CD4-positive, alpha-beta T cell treated with Interleukin-17A for 4 hours (primary cell): ENCODE measurements at regions not wholly inside any gene's neighbourhood (a gene's known extent, or its start where the extent isn't known, plus 50 kb on each side); places are given as distances from the start of the nearest gene placed in this dataset.
"Not testable (repeated sequence)": the region's sequence is repeated elsewhere in the genome, so short reads cannot be mapped to it uniquely, and the experiment has no call there.

Experiments used
- DNase-seq: peaks from one replicate; pipeline ENCODE4 v3.0.0-alpha.2; 2020; ENCODE audit warnings: mixed read lengths

GRCh38 chr12:131425112-131426075, 285.5 kb upstream of the SFSWAP start:
- DNase-seq, result no peak

- no peak for DNase-seq
Measured at GRCh38 chr12:131428091-131428685, 282.7 kb upstream of the SFSWAP start.

GRCh38 chr12:131429221-131429620, 281.7 kb upstream of the SFSWAP start:
- DNase-seq, result not testable (repeated sequence)

GRCh38 chr12:131429697-131430096, 281.2 kb upstream of the SFSWAP start:
- not testable (repeated sequence) for DNase-seq

- DNase-seq, result no peak
Measured at GRCh38 chr12:131430158-131430742, 280.6 kb upstream of the SFSWAP start.

- not testable (repeated sequence) for DNase-seq
Measured at GRCh38 chr12:131431126-131431655, 279.7 kb upstream of the SFSWAP start.

- no peak for DNase-seq
Measured at GRCh38 chr12:131432532-131433260, 278.2 kb upstream of the SFSWAP start.

GRCh38 chr12:131434208-131435125, 276.4 kb upstream of the SFSWAP start:
- DNase-seq, result no peak

- DNase-seq, result no peak
Measured at GRCh38 chr12:131436922-131437705, 273.8 kb upstream of the SFSWAP start.

GRCh38 chr12:131437706-131438492, 273.0 kb upstream of the SFSWAP start:
- no peak for DNase-seq

- not testable (repeated sequence) for DNase-seq
Measured at GRCh38 chr12:131438493-131438835, 272.4 kb upstream of the SFSWAP start.

GRCh38 chr12:131438881-131439280, 272.0 kb upstream of the SFSWAP start:
- no peak for DNase-seq

- DNase-seq, result not testable (repeated sequence)
Measured at GRCh38 chr12:131439752-131440151, 271.1 kb upstream of the SFSWAP start.

- DNase-seq, result not testable (repeated sequence)
Measured at GRCh38 chr12:131440209-131441059, 270.5 kb upstream of the SFSWAP start.

- no peak for DNase-seq
Measured at GRCh38 chr12:131441060-131441396, 269.9 kb upstream of the SFSWAP start.

- no peak for DNase-seq
Measured at GRCh38 chr12:131441638-131442336, 269.1 kb upstream of the SFSWAP start.

- no peak for DNase-seq
Measured at GRCh38 chr12:131442337-131442918, 268.5 kb upstream of the SFSWAP start.
